SK-N-SH treated with all-trans-retinoic acid at 6 μM for 48 hours (cell line): ENCODE measurements at regions not wholly inside any gene's neighbourhood (a gene's known extent, or its start where the extent isn't known, plus 50 kb on each side); places are given as distances from the start of the nearest gene placed in this dataset.

Experiments used
- ARNTL ChIP-seq: fragments of 450-650 bp; formaldehyde crosslinking; IDR thresholded peaks from 2 replicates; pipeline ENCODE4 v1.5.0; 2020; ENCODE audit warnings: low read depth, mild to moderate bottlenecking, moderate library complexity, borderline replicate concordance
- ESRRG ChIP-seq: fragments of 250-450 bp; sonication (Bioruptor Pico); IDR thresholded peaks from 2 replicates; pipeline ENCODE4 v1.6.1; 2021; ENCODE audit warnings: mild to moderate bottlenecking
- OSR1 ChIP-seq: fragments of 250-450 bp; sonication (Bioruptor Pico); IDR thresholded peaks from 2 replicates; pipeline ENCODE4 v1.8.0; 2022; ENCODE audit warnings: moderate library complexity, mild to moderate bottlenecking, inconsistent platforms
- PATZ1 ChIP-seq: fragments of 250-450 bp; sonication (Bioruptor Pico); IDR thresholded peaks from 2 replicates; pipeline ENCODE4 v1.8.0; 2020; ENCODE audit warnings: mild to moderate bottlenecking, moderate library complexity, borderline replicate concordance
- POU6F1 ChIP-seq: fragments of 250-450 bp; sonication (Bioruptor Pico); IDR thresholded peaks from 2 replicates; pipeline ENCODE4 v1.8.0; 2021; ENCODE audit warnings: low read depth, mild to moderate bottlenecking, moderate library complexity, borderline replicate concordance
- PPARA ChIP-seq: fragments of 250-450 bp; sonication (Bioruptor Pico); IDR thresholded peaks from 2 replicates; pipeline ENCODE4 v1.5.0; 2020; ENCODE audit warnings: mild to moderate bottlenecking, borderline replicate concordance
- SNAI2 ChIP-seq: fragments of 250-450 bp; sonication (Bioruptor Pico); IDR thresholded peaks from 2 replicates; pipeline ENCODE4 v1.5.0; 2020; ENCODE audit warnings: mild to moderate bottlenecking, moderate library complexity
- TCF4 ChIP-seq: fragments of 250-450 bp; sonication (Bioruptor Pico); IDR thresholded peaks from 2 replicates; pipeline ENCODE4 v1.8.0; 2021; ENCODE audit warnings: mild to moderate bottlenecking, moderate library complexity, borderline replicate concordance
- ZC3H10 ChIP-seq: fragments of 250-450 bp; sonication (Bioruptor Pico); IDR thresholded peaks from 2 replicates; pipeline ENCODE4 v1.5.1; 2021; ENCODE audit warnings: mild to moderate bottlenecking, moderate library complexity
- ZFP3 ChIP-seq: fragments of 250-450 bp; sonication (Bioruptor Pico); IDR thresholded peaks from 2 replicates; pipeline ENCODE4 v1.5.0; 2020; ENCODE audit warnings: mild to moderate bottlenecking, moderate library complexity
- ZFP30 ChIP-seq: fragments of 450-650 bp; formaldehyde crosslinking; IDR thresholded peaks from 2 replicates; pipeline ENCODE4 v1.5.0; 2022; ENCODE audit warnings: mild to moderate bottlenecking, moderate library complexity
- ZNF565 ChIP-seq: fragments of 450-650 bp; formaldehyde crosslinking; conservative IDR thresholded peaks from 2 replicates; pipeline ENCODE4 v1.5.0; 2020; ENCODE audit warnings: low read depth, mild to moderate bottlenecking, moderate library complexity
- ZNF70 ChIP-seq: fragments of 450-650 bp; formaldehyde crosslinking; IDR thresholded peaks from 2 replicates; pipeline ENCODE4 v1.5.0; 2020; ENCODE audit warnings: mild to moderate bottlenecking, moderate library complexity
- TF ChIP-seq, protein P1 (sequence below): fragments of 250-450 bp; sonication (Bioruptor Pico); IDR thresholded peaks from 2 replicates; pipeline ENCODE4 v1.5.1; 2020; ENCODE audit warnings: low read depth, mild to moderate bottlenecking, moderate library complexity

DNA sequence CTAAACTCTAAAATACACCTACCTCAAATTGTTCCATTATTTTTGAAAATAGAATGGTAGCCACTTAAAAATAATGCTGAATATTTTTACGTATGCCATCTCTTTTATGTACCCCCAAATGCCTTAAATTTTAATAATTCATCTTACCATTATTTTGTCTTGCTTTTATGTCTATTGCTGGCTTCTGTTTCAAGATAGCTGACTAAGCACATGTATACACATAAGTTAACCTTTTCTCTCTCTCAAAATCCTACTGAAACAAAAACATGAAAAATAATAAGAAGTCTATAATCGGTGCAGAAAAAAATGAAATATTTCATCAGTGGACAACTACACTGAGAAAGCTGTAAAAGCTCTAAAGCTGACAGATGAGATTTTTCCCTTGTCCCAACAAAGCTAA is 652.0 kb upstream of the ZNF608 start:
- TF ChIP-seq ZFP30 = no peak
- TF ChIP-seq PATZ1 (CRISPR knock-in tag) = no peak
- no peak for TF ChIP-seq ESRRG (CRISPR knock-in tag)
- TF ChIP-seq ARNTL (CRISPR knock-in tag) = no peak
- no peak for TF ChIP-seq ZFP3 (CRISPR knock-in tag)
- no peak for TF ChIP-seq POU6F1
- TF ChIP-seq OSR1 (CRISPR knock-in tag) = no peak
- TF ChIP-seq TCF4 (CRISPR knock-in tag) = no peak
- no peak for TF ChIP-seq SNAI2 (CRISPR knock-in tag)
- no peak for TF ChIP-seq ZNF70
- TF ChIP-seq, protein P1, sequence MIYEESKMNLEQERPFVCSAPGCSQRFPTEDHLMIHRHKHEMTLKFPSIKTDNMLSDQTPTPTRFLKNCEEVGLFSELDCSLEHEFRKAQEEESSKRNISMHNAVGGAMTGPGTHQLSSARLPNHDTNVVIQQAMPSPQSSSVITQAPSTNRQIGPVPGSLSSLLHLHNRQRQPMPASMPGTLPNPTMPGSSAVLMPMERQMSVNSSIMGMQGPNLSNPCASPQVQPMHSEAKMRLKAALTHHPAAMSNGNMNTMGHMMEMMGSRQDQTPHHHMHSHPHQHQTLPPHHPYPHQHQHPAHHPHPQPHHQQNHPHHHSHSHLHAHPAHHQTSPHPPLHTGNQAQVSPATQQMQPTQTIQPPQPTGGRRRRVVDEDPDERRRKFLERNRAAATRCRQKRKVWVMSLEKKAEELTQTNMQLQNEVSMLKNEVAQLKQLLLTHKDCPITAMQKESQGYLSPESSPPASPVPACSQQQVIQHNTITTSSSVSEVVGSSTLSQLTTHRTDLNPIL (CRISPR knock-in tag) = no peak
- no peak for TF ChIP-seq PPARA (CRISPR knock-in tag)
- TF ChIP-seq ZNF565 (CRISPR knock-in tag) = no peak
- TF ChIP-seq ZC3H10 (CRISPR knock-in tag) = no peak
